ENCODE measurements at regions not wholly inside any gene's neighbourhood (a gene's known extent, or its start where the extent isn't known, plus 50 kb on each side); places are given as distances from the start of the nearest gene placed in this dataset.
"Not testable (repeated sequence)": the region's sequence is repeated elsewhere in the genome, so short reads cannot be mapped to it uniquely, and the experiment has no call there.

DNA sequence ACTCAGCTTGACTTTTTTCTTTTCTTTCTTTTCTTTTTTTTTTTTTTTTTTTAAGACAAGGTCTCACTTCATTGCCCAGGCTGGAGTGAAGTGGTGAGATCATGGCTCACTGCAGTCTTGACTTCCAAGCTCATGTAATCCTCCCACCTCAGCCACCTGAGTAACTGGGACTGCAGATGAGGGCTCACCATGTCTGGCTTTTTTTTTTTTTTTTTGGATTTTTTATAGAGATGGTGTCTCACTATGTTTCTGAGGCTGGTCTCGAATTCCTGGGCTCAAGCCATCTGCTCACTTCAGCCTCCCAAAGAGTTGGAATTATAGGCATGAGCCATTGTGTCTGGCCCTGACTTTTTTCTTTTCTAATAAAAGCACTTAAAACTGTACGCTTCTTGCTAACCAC lies 358.2 kb upstream of the IGFBP3 start:
- ChIA-PET CTCF (no interaction called here), POLR2A (no interaction called here)
- DNase-seq (ENCODE audit: extremely low spot score) = no peak
- TF ChIP-seq ELF4 (IDR thresholded peaks at IDR 0.05) = no peak
- TF ChIP-seq TARDBP (IDR thresholded peaks at IDR 0.05) = no peak
- TF ChIP-seq NFRKB (IDR thresholded peaks at IDR 0.05) = no peak

GRCh38 chr7:46264646-46265045 lies 343.6 kb upstream of the IGFBP3 start:
- CTCF ChIA-PET = no interaction called here
- POLR2A ChIA-PET = no interaction called here
- TF ChIP-seq L3MBTL2 (conservative IDR thresholded peaks at IDR 0.05) = no peak
- no peak for TF ChIP-seq TARDBP (IDR thresholded peaks at IDR 0.05)
- no peak for TF ChIP-seq ZNF384 (IDR thresholded peaks at IDR 0.05)
- TF ChIP-seq SUZ12 (IDR thresholded peaks at IDR 0.05) = no peak
- no peak for TF ChIP-seq CTBP1 (IDR thresholded peaks at IDR 0.05; ENCODE audit: borderline replicate concordance)
- no peak for TF ChIP-seq HDGF (IDR thresholded peaks at IDR 0.05; ENCODE audit: borderline replicate concordance)
- no peak for TF ChIP-seq BHLHE40 (IDR thresholded peaks at IDR 0.05; ENCODE audit: borderline replicate concordance)
- no peak for TF ChIP-seq FOXA1 (IDR thresholded peaks at IDR 0.05)
- TF ChIP-seq FOXM1 (IDR thresholded peaks at IDR 0.05; ENCODE audit: borderline replicate concordance) = no peak
- TF ChIP-seq PKNOX1 (IDR thresholded peaks at IDR 0.05) = no peak
- TF ChIP-seq ARNT (IDR thresholded peaks at IDR 0.05) = no peak
- no peak for TF ChIP-seq ELF4 (IDR thresholded peaks at IDR 0.05)
- no peak for TF ChIP-seq FOXK2 (IDR thresholded peaks at IDR 0.05)
- no peak for TF ChIP-seq SP1 (IDR thresholded peaks at IDR 0.05)
- DNase-seq (ENCODE audit: extremely low spot score) = no peak

- DNase-seq (ENCODE audit: extremely low spot score); POLR2A ChIA-PET; CTCF ChIA-PET: not testable (repeated sequence)
Observed at GRCh38 chr7:46261638-46262037, 340.6 kb upstream of the IGFBP3 start.

DNA sequence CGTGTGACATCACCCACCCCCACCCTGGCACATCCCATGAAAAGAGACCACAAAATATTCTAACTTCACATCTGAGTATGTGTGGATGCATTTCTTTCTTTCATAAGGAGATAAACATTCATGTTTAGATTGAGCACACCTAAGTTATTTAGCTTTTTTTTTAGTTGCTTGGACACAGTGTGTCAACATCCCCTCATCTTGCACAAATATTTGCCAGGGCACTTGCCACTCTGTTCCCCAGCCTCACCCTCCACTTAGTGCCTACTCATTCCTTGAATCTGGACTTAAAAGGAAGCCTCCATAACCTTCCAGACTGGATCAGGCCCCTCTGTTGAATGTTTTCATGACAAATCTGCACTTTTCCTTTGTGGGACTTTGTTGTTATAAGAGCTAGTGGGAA lies 338.9 kb upstream of the IGFBP3 start:
- POLR2A ChIA-PET = no interaction called here
- DNase-seq (ENCODE audit: extremely low spot score) = no peak
- CTCF ChIA-PET = no interaction called here
- no peak for TF ChIP-seq ELF4 (IDR thresholded peaks at IDR 0.05)
- no peak for TF ChIP-seq LEF1 (IDR thresholded peaks at IDR 0.05; ENCODE audit: borderline replicate concordance)
- TF ChIP-seq SP1 (IDR thresholded peaks at IDR 0.05) = no peak
- TF ChIP-seq BHLHE40 (IDR thresholded peaks at IDR 0.05; ENCODE audit: borderline replicate concordance) = no peak
- no peak for TF ChIP-seq SUZ12 (IDR thresholded peaks at IDR 0.05)
- no peak for TF ChIP-seq PKNOX1 (IDR thresholded peaks at IDR 0.05)
- no peak for TF ChIP-seq FOXK2 (IDR thresholded peaks at IDR 0.05)
- TF ChIP-seq HDGF (IDR thresholded peaks at IDR 0.05; ENCODE audit: borderline replicate concordance) = no peak
- TF ChIP-seq CTBP1 (IDR thresholded peaks at IDR 0.05; ENCODE audit: borderline replicate concordance) = no peak
- no peak for TF ChIP-seq TARDBP (IDR thresholded peaks at IDR 0.05)
- TF ChIP-seq FOXM1 (IDR thresholded peaks at IDR 0.05; ENCODE audit: borderline replicate concordance) = no peak
- no peak for TF ChIP-seq NFRKB (IDR thresholded peaks at IDR 0.05)
- TF ChIP-seq L3MBTL2 (conservative IDR thresholded peaks at IDR 0.05) = no peak
- no peak for TF ChIP-seq ZNF384 (IDR thresholded peaks at IDR 0.05)
- no peak for TF ChIP-seq FOXA1 (IDR thresholded peaks at IDR 0.05)
- no peak for TF ChIP-seq ARNT (IDR thresholded peaks at IDR 0.05)

- ChIA-PET CTCF (no interaction called here), POLR2A (no interaction called here)
- no peak for TF ChIP-seq TARDBP (IDR thresholded peaks at IDR 0.05)
- TF ChIP-seq ELF4 (IDR thresholded peaks at IDR 0.05) = no peak
- no peak for TF ChIP-seq ZNF384 (IDR thresholded peaks at IDR 0.05)
- TF ChIP-seq SP1 (IDR thresholded peaks at IDR 0.05) = no peak
- TF ChIP-seq L3MBTL2 (conservative IDR thresholded peaks at IDR 0.05) = no peak
- TF ChIP-seq BHLHE40 (IDR thresholded peaks at IDR 0.05; ENCODE audit: borderline replicate concordance) = no peak
- TF ChIP-seq CTBP1 (IDR thresholded peaks at IDR 0.05; ENCODE audit: borderline replicate concordance) = no peak
- no peak for TF ChIP-seq FOXK2 (IDR thresholded peaks at IDR 0.05)
- no peak for TF ChIP-seq NFRKB (IDR thresholded peaks at IDR 0.05)
- no peak for TF ChIP-seq FOXA1 (IDR thresholded peaks at IDR 0.05)
- TF ChIP-seq HDGF (IDR thresholded peaks at IDR 0.05; ENCODE audit: borderline replicate concordance) = no peak
- DNase-seq (ENCODE audit: extremely low spot score) = no peak
Observed at GRCh38 chr7:46257761-46258448, 336.8 kb upstream of the IGFBP3 start.

DNA sequence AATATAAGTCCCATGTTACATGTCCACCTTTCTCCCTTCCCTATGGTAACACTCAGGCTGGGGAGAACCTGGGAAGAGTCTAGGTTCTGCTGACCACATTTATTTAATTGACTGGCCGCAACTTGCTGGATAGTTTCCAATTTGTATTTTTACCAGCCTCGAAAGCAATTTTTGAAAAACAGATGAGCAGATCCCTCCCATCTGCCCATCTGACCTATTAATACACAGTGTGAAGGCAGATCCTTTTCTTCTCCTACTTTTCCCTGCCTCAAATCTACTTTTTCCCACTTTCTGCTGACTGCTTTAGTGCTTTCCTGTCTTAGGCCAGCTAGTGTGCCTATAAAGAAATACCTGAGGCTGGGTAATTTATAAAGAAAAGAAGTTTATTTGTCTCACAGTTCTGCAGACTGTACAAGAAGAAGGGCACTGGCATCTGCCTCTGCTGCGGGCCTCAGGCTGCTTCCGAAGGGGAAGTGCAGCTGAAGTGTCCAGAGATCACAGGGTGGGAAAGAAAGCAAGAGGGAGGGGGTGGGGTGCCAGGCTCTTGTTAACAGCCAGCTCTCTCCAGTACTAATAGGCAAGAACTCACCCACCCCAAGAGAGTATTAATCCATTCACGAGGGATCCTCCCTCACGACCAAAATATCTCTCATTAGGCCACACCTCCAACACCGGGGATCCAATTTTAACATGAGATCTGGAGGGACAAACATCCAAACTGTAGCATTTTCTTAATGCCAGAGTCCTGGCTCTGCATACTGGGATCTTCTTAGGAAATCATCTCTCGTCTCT lies 336.0 kb upstream of the IGFBP3 start:
- ChIA-PET POLR2A (no interaction called here), CTCF (interaction anchor here (0.6 kb wide), 1 partner anchor 334 kb away, joined by 3 read pairs; no protein-coding TSS in a partner anchor)
- TF ChIP-seq FOXM1 (IDR thresholded peaks at IDR 0.05; ENCODE audit: borderline replicate concordance) (no peak), ZNF384 (IDR thresholded peaks at IDR 0.05) (no peak), TARDBP (IDR thresholded peaks at IDR 0.05) (no peak), LEF1 (IDR thresholded peaks at IDR 0.05; ENCODE audit: borderline replicate concordance) (no peak), ELF4 (IDR thresholded peaks at IDR 0.05) (no peak), CTBP1 (IDR thresholded peaks at IDR 0.05; ENCODE audit: borderline replicate concordance) (no peak), NFRKB (IDR thresholded peaks at IDR 0.05) (no peak), SP1 (IDR thresholded peaks at IDR 0.05) (no peak), L3MBTL2 (conservative IDR thresholded peaks at IDR 0.05) (no peak), SUZ12 (IDR thresholded peaks at IDR 0.05) (no peak), HDGF (IDR thresholded peaks at IDR 0.05; ENCODE audit: borderline replicate concordance) (no peak), PKNOX1 (IDR thresholded peaks at IDR 0.05) (no peak), FOXK2 (IDR thresholded peaks at IDR 0.05) (no peak), BHLHE40 (IDR thresholded peaks at IDR 0.05; ENCODE audit: borderline replicate concordance) (no peak), ARNT (IDR thresholded peaks at IDR 0.05) (no peak), FOXA1 (IDR thresholded peaks at IDR 0.05) (no peak)
- no peak for DNase-seq (ENCODE audit: extremely low spot score)

Measured in HEK293T (cell line).